ENCODE measurements at regions not wholly inside any gene's neighbourhood (a gene's known extent, or its start where the extent isn't known, plus 50 kb on each side); places are given as distances from the start of the nearest gene placed in this dataset.

DNA sequence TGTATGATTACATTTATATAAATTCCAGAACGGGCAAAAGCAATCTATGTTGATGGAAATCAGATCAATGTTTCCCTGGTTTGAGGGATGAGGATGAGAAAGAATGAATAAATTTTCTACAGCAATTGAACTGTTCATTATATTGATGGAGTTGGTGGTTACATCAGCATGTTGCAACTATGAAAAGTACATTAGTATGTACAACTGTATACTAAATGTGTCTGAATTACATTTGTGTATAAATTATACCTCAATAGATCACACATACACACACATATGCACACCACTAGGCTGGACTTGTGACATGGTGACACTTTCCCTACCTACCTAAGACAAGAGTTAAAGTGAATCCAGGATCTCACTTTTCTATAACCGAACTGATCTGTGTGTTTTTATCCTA lies 608.0 kb downstream of the CDH11 start:
- TF ChIP-seq EP300 (IDR thresholded peaks at IDR 0.05; ENCODE audit: low read depth) (no peak), POLR2A (IDR thresholded peaks at IDR 0.05) (no peak), POLR2AphosphoS5 (IDR thresholded peaks at IDR 0.05) (no peak)
- TF ChIP-seq, protein P1, sequence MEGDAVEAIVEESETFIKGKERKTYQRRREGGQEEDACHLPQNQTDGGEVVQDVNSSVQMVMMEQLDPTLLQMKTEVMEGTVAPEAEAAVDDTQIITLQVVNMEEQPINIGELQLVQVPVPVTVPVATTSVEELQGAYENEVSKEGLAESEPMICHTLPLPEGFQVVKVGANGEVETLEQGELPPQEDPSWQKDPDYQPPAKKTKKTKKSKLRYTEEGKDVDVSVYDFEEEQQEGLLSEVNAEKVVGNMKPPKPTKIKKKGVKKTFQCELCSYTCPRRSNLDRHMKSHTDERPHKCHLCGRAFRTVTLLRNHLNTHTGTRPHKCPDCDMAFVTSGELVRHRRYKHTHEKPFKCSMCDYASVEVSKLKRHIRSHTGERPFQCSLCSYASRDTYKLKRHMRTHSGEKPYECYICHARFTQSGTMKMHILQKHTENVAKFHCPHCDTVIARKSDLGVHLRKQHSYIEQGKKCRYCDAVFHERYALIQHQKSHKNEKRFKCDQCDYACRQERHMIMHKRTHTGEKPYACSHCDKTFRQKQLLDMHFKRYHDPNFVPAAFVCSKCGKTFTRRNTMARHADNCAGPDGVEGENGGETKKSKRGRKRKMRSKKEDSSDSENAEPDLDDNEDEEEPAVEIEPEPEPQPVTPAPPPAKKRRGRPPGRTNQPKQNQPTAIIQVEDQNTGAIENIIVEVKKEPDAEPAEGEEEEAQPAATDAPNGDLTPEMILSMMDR (IDR thresholded peaks at IDR 0.05), result no peak

Data from transverse colon (tissue), 4 donors.